ENCODE measurements at regions not wholly inside any gene's neighbourhood (a gene's known extent, or its start where the extent isn't known, plus 50 kb on each side); places are given as distances from the start of the nearest gene placed in this dataset.

DNA sequence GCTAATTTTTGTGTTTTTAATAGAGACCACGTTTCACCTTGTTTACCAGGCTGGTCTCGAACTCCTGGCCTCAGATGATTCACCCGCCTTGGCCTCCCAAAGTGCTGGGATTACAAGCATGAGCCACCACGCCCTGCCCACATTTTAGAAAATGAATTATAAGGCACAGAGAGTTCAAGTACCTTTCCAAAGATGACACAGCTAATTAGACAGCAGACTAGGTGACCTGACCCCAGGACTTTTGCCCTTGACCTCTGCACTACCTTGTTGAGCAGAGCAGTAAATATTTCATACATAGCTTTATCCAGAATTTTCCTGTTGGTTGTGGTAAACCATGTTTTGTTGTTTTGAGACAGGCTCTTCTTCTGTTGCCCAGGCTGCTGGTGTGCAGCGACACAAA lies 131.3 kb upstream of the KCTD7 start:
- ChIA-PET POLR2A (interaction anchor here (0.9 kb wide), 1 partner anchor 84 kb away, joined by 4 read pairs; no protein-coding TSS in a partner anchor), CTCF (no interaction called here)
- ATAC-seq (ENCODE audit: low read depth), result no peak
- no peak for DNase-seq
- Mint-ChIP-seq H3K4me1 (peaks cover 22% of the 10 kb centered on the region), H3K9me3 (ENCODE audit: insufficient read depth) (no peaks in the 10 kb centered on the region), H3K4me3 (no peak overlapping the region), H3K27ac (no peak overlapping the region), H3K27me3 (no peaks in the 10 kb centered on the region)
- Histone ChIP-seq H3K36me3 (replicated peaks in 1 of 2; ENCODE audit: control extremely low read depth in 1 of 2, control insufficient read depth in 1 of 2, extremely low read depth in 1 of 2, insufficient read depth in 2 of 2, low read length in 1 of 2) (no peaks in the 10 kb centered on the region), H3K79me2 (ENCODE audit: control insufficient read depth, insufficient read depth, low read length) (peaks cover 5% of the 10 kb centered on the region), H4K20me1 (ENCODE audit: control insufficient read depth, insufficient read depth, low read length, poor library complexity, severe bottlenecking) (no peaks in the 10 kb centered on the region), H3K9me3 (ENCODE audit: control extremely low read depth in 1 of 3, control insufficient read depth in 2 of 3, insufficient read depth in 1 of 3, low read length in 2 of 3) (peaks cover 0 to 4% (median 0%) of the 10 kb centered on the region in 3 donors), H3K4me1 (ENCODE audit: control insufficient read depth in 2 of 2, insufficient read depth in 2 of 2, low read length in 2 of 2) (peaks cover 6 to 13% of the 10 kb centered on the region in 2 donors), H3K27ac (ENCODE audit: low read length in 2 of 2) (no peak overlapping the region), H2AFZ (ENCODE audit: insufficient read depth, low read depth, low read length, poor library complexity, severe bottlenecking) (no peak overlapping the region), H3K9ac (ENCODE audit: low read length) (no peak overlapping the region), H3K4me3 (ENCODE audit: control extremely low read depth in 1 of 5, extremely low read depth in 1 of 5, insufficient read depth in 1 of 5, low read depth in 2 of 5, low read length in 4 of 5) (no peak overlapping the region), H3K4me2 (replicated peaks; ENCODE audit: low read depth, low read length, poor library complexity, severe bottlenecking) (no peak overlapping the region), H3K27me3 (replicated peaks in 1 of 4; ENCODE audit: control extremely low read depth in 1 of 4, control insufficient read depth in 3 of 4, insufficient read depth in 4 of 4, low read length in 3 of 4) (no peaks in the 10 kb centered on the region)
- TF ChIP-seq CTCF (IDR thresholded peaks at IDR 0.05), result no peak
- no peak for TF ChIP-seq EZH2 (IDR thresholded peaks at IDR 0.05; ENCODE audit: borderline replicate concordance, insufficient read depth, low read depth, low read length, poor library complexity, severe bottlenecking)
- whole genome bisulfite sequencing (ENCODE audit: insufficient coverage), result 91% methylated on average over 5 of the region's 5 CpGs
- intact Hi-C loops (cut with micrococcal nuclease), result loop anchor here (10.0 kb wide), 1 partner anchor 807 kb away; no protein-coding TSS in a partner anchor

DNA sequence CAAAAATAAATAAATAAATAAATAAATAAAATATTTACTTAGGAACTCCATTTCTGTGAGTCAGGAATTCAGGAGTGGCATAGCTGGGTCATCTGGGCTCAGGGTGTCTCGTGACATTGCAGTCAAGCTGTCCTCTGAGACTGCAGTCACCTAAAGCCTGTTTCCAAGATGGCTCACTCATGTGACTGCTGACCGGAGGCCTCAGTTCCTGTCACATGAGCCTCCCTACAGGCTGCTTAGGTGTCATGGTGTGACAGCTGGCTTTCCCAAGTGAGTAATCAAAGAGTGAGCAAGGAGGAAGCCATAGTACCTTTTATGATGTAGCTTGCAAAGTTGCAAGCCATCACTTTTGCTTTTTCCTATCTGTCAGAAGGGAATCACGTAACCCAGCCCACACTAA lies 128.6 kb upstream of the KCTD7 start:
- no peak overlapping the region for H3K4me2 ChIP-seq (replicated peaks; ENCODE audit: low read depth, low read length, poor library complexity, severe bottlenecking)
- H4K20me1 ChIP-seq (ENCODE audit: control insufficient read depth, insufficient read depth, low read length, poor library complexity, severe bottlenecking), result no peaks in the 10 kb centered on the region
- H3K27me3 Mint-ChIP-seq, result peaks cover 6% of the 10 kb centered on the region
- intact Hi-C loops (cut with micrococcal nuclease), result no loop called here
- no peak overlapping the region for H3K9ac ChIP-seq (ENCODE audit: low read length)
- no peak overlapping the region for H3K4me3 Mint-ChIP-seq
- peaks cover 0 to 1% (median under 1%) of the 10 kb centered on the region in 4 experiments for H3K27me3 ChIP-seq (replicated peaks in 1 of 4; ENCODE audit: control extremely low read depth in 1 of 4, control insufficient read depth in 3 of 4, insufficient read depth in 4 of 4, low read length in 3 of 4)
- H3K9me3 Mint-ChIP-seq (ENCODE audit: insufficient read depth), result no peaks in the 10 kb centered on the region
- TF ChIP-seq CTCF (IDR thresholded peaks at IDR 0.05) (no peak), EZH2 (IDR thresholded peaks at IDR 0.05; ENCODE audit: borderline replicate concordance, insufficient read depth, low read depth, low read length, poor library complexity, severe bottlenecking) (no peak)
- DNase-seq (no peak), ATAC-seq (ENCODE audit: low read depth) (no peak)
- H3K79me2 ChIP-seq (ENCODE audit: control insufficient read depth, insufficient read depth, low read length), result no peaks in the 10 kb centered on the region
- no peaks in the 10 kb centered on the region for H3K4me1 ChIP-seq (ENCODE audit: control insufficient read depth in 2 of 2, insufficient read depth in 2 of 2, low read length in 2 of 2)
- CTCF ChIA-PET, result no interaction called here
- H3K4me3 ChIP-seq (ENCODE audit: control extremely low read depth in 1 of 5, extremely low read depth in 1 of 5, insufficient read depth in 1 of 5, low read depth in 2 of 5, low read length in 4 of 5), result no peak overlapping the region
- no peak overlapping the region for H3K27ac Mint-ChIP-seq
- no peak overlapping the region for H3K27ac ChIP-seq (ENCODE audit: low read length in 2 of 2)
- H3K36me3 ChIP-seq (replicated peaks in 1 of 2; ENCODE audit: control extremely low read depth in 1 of 2, control insufficient read depth in 1 of 2, extremely low read depth in 1 of 2, insufficient read depth in 2 of 2, low read length in 1 of 2), result no peaks in the 10 kb centered on the region
- peaks cover 10% of the 10 kb centered on the region for H3K4me1 Mint-ChIP-seq
- POLR2A ChIA-PET, result no interaction called here
- peaks cover 0 to 5% (median 0%) of the 10 kb centered on the region in 3 donors for H3K9me3 ChIP-seq (ENCODE audit: control extremely low read depth in 1 of 3, control insufficient read depth in 2 of 3, insufficient read depth in 1 of 3, low read length in 2 of 3)
- H2AFZ ChIP-seq (ENCODE audit: insufficient read depth, low read depth, low read length, poor library complexity, severe bottlenecking), result no peak overlapping the region
- 100% methylated on average over 1 of the region's 3 CpGs for WGBS (ENCODE audit: insufficient coverage)

Measured in B cell (primary cell).